ENCODE measurements at regions not wholly inside any gene's neighbourhood (a gene's known extent, or its start where the extent isn't known, plus 50 kb on each side); places are given as distances from the start of the nearest gene placed in this dataset.

DNA sequence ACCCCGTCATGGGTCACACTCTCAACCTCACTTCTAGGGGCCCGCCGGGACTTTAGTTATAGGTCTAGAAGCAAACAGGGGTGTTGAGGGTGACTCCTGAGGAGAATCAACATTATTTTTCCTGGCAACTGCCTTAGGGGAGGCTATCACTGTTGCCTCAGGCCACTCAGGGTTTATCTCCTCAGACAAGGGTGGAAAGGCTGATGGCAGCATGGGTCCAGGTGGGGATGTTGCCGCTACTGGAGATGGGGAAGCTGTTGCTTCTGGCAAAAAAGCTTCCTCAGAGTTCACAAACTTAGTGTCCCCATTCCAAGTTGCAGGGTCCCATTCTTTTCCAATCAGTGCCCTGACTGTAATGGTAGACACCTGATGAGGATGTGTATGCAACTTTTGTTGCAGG is 467.4 kb upstream of the RGS6 start:
- no peaks in the 10 kb centered on the region for H3K9me3 ChIP-seq (ENCODE audit: low read length)
- no peaks in the 10 kb centered on the region for H3K79me2 ChIP-seq (ENCODE audit: insufficient read depth, low read length)
- no peak overlapping the region for H3K4me2 ChIP-seq (ENCODE audit: low read length)
- H3K9me2 ChIP-seq (ENCODE audit: low read depth, low read length) = no peaks in the 10 kb centered on the region
- no peak overlapping the region for H2AFZ ChIP-seq (ENCODE audit: low read length)
- H3K27me3 ChIP-seq (ENCODE audit: insufficient read depth, low read length) = no peaks in the 10 kb centered on the region
- no peaks in the 10 kb centered on the region for H3K4me1 ChIP-seq (ENCODE audit: insufficient read depth, low read length, severe bottlenecking)
- H3K9ac ChIP-seq (ENCODE audit: low read length) = no peak overlapping the region
- no peak overlapping the region for H3K27ac ChIP-seq (ENCODE audit: low read depth, low read length, poor library complexity, severe bottlenecking)
- H3K36me3 ChIP-seq (ENCODE audit: insufficient read depth, low read length) = no peaks in the 10 kb centered on the region
- TF ChIP-seq, protein P1, sequence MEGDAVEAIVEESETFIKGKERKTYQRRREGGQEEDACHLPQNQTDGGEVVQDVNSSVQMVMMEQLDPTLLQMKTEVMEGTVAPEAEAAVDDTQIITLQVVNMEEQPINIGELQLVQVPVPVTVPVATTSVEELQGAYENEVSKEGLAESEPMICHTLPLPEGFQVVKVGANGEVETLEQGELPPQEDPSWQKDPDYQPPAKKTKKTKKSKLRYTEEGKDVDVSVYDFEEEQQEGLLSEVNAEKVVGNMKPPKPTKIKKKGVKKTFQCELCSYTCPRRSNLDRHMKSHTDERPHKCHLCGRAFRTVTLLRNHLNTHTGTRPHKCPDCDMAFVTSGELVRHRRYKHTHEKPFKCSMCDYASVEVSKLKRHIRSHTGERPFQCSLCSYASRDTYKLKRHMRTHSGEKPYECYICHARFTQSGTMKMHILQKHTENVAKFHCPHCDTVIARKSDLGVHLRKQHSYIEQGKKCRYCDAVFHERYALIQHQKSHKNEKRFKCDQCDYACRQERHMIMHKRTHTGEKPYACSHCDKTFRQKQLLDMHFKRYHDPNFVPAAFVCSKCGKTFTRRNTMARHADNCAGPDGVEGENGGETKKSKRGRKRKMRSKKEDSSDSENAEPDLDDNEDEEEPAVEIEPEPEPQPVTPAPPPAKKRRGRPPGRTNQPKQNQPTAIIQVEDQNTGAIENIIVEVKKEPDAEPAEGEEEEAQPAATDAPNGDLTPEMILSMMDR (IDR thresholded peaks at IDR 0.05; ENCODE audit: low read length) = no peak
- TF ChIP-seq EZH2 (IDR thresholded peaks at IDR 0.05; ENCODE audit: borderline replicate concordance, low read length) = no peak
- no peaks in the 10 kb centered on the region for H3F3A ChIP-seq (ENCODE audit: insufficient read depth, low read length)
- H3K4me3 ChIP-seq (ENCODE audit: low read depth, low read length, poor library complexity, severe bottlenecking) = no peak overlapping the region
- H4K20me1 ChIP-seq (ENCODE audit: insufficient read depth, low read length) = no peaks in the 10 kb centered on the region

DNA sequence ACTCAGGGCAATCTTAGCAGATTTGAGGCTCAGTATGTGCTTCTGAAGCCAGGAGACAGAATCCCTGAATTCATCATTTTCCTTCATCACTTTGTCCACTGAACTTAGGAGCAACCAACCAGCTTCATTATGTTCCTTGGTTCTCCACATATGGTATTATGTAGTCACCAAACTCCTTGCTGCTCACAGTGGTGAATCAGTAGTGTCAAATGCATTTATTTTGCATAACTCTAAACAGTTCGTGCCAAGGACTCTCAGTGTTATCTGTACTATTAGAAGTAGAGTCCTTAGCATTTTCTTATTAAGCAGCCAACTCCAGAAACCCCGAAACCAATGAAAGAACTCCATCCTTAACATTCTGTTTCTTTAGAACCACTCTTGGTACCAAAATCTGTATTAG is 466.9 kb upstream of the RGS6 start:
- no peaks in the 10 kb centered on the region for H3K79me2 ChIP-seq (ENCODE audit: insufficient read depth, low read length)
- H3K4me1 ChIP-seq (ENCODE audit: insufficient read depth, low read length, severe bottlenecking) = no peaks in the 10 kb centered on the region
- H3K27me3 ChIP-seq (ENCODE audit: insufficient read depth, low read length) = no peaks in the 10 kb centered on the region
- H2AFZ ChIP-seq (ENCODE audit: low read length) = no peak overlapping the region
- H3K9ac ChIP-seq (ENCODE audit: low read length) = no peak overlapping the region
- H3K27ac ChIP-seq (ENCODE audit: low read depth, low read length, poor library complexity, severe bottlenecking) = no peak overlapping the region
- H3K9me2 ChIP-seq (ENCODE audit: low read depth, low read length) = no peaks in the 10 kb centered on the region
- TF ChIP-seq, protein P1 (IDR thresholded peaks at IDR 0.05; ENCODE audit: low read length) = no peak
- TF ChIP-seq EZH2 (IDR thresholded peaks at IDR 0.05; ENCODE audit: borderline replicate concordance, low read length) = no peak
- H3K36me3 ChIP-seq (ENCODE audit: insufficient read depth, low read length) = no peaks in the 10 kb centered on the region
- no peaks in the 10 kb centered on the region for H3K9me3 ChIP-seq (ENCODE audit: low read length)
- no peaks in the 10 kb centered on the region for H3F3A ChIP-seq (ENCODE audit: insufficient read depth, low read length)
- no peak overlapping the region for H3K4me3 ChIP-seq (ENCODE audit: low read depth, low read length, poor library complexity, severe bottlenecking)
- H4K20me1 ChIP-seq (ENCODE audit: insufficient read depth, low read length) = no peaks in the 10 kb centered on the region
- no peak overlapping the region for H3K4me2 ChIP-seq (ENCODE audit: low read length)

DNA sequence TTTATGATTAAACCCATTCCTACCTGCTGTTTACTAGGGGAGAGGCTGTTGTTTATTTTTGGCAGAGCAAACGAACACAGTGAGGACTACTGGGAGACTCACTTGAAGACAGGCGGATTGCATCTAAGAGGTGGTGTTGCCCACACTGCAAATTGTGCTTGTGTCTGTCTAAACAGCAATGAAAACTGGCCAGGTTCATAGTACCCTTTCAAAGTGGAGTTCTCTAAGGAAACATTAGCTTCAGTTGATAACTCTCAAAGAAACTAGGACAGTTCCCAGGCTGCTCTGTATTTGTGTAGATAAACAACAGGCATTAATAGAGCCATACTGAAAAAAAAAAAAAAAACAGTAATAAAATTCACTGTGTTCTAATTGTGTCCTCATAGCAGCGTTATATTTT is 466.0 kb upstream of the RGS6 start:
- no peaks in the 10 kb centered on the region for H3K4me1 ChIP-seq (ENCODE audit: insufficient read depth, low read length, severe bottlenecking)
- no peak for TF ChIP-seq EZH2 (IDR thresholded peaks at IDR 0.05; ENCODE audit: borderline replicate concordance, low read length)
- TF ChIP-seq, protein P1 (IDR thresholded peaks at IDR 0.05; ENCODE audit: low read length) = no peak
- no peak overlapping the region for H3K4me2 ChIP-seq (ENCODE audit: low read length)
- H3K27ac ChIP-seq (ENCODE audit: low read depth, low read length, poor library complexity, severe bottlenecking) = no peak overlapping the region
- H3K9me3 ChIP-seq (ENCODE audit: low read length) = no peaks in the 10 kb centered on the region
- no peaks in the 10 kb centered on the region for H4K20me1 ChIP-seq (ENCODE audit: insufficient read depth, low read length)
- no peaks in the 10 kb centered on the region for H3K79me2 ChIP-seq (ENCODE audit: insufficient read depth, low read length)
- H3K36me3 ChIP-seq (ENCODE audit: insufficient read depth, low read length) = no peaks in the 10 kb centered on the region
- H3K4me3 ChIP-seq (ENCODE audit: low read depth, low read length, poor library complexity, severe bottlenecking) = no peak overlapping the region
- H3K9me2 ChIP-seq (ENCODE audit: low read depth, low read length) = no peaks in the 10 kb centered on the region
- no peak overlapping the region for H2AFZ ChIP-seq (ENCODE audit: low read length)
- no peaks in the 10 kb centered on the region for H3F3A ChIP-seq (ENCODE audit: insufficient read depth, low read length)
- no peaks in the 10 kb centered on the region for H3K27me3 ChIP-seq (ENCODE audit: insufficient read depth, low read length)
- no peak overlapping the region for H3K9ac ChIP-seq (ENCODE audit: low read length)

All from OCI-LY1 (cell line).